H1 (cell line): ENCODE measurements at regions not wholly inside any gene's neighbourhood (a gene's known extent, or its start where the extent isn't known, plus 50 kb on each side); places are given as distances from the start of the nearest gene placed in this dataset.

Experiments
- ATF2 ChIP-seq: IDR thresholded peaks from 2 replicates; pipeline ENCODE4 v1.6.1; 2012; ENCODE audit warnings: low read length, inconsistent platforms
- CHD7 ChIP-seq: fragments of 300-600 bp; sonication (generic); IDR thresholded peaks from 2 replicates; pipeline ENCODE4 v1.7.1; 2012; ENCODE audit warnings: low read length, moderate library complexity, mild to moderate bottlenecking, inconsistent platforms; ENCODE audit not compliant: insufficient replicate concordance
- CREB1 ChIP-seq: IDR thresholded peaks from 2 replicates; pipeline ENCODE4 v1.6.1; 2012; ENCODE audit warnings: inconsistent platforms
- EP300 ChIP-seq, 2 experiments: IDR thresholded peaks; 1 replicate in 1 of 2; 2 replicates in 1 of 2; pipeline ENCODE4 v1.6.1; 2011 to 2012; ENCODE audit warnings: low read depth in 2 of 2, low read length in 2 of 2, mild to moderate bottlenecking in 2 of 2, borderline replicate concordance in 1 of 2, inconsistent platforms in 1 of 2, moderate library complexity in 1 of 2
- JUN ChIP-seq: IDR thresholded peaks from 2 replicates; pipeline ENCODE4 v1.6.1; 2011; ENCODE audit warnings: low read depth, mild to moderate bottlenecking, improper control_type of control experiment, low read length
- MAX ChIP-seq: IDR thresholded peaks from 2 replicates; pipeline ENCODE4 v1.6.1; 2012; ENCODE audit warnings: inconsistent platforms
- NANOG ChIP-seq: IDR thresholded peaks from 2 replicates; pipeline ENCODE4 v1.6.1; 2011; ENCODE audit warnings: low read length, low read depth, mild to moderate bottlenecking, inconsistent platforms; ENCODE audit not compliant: insufficient read depth, poor library complexity, severe bottlenecking
- YY1 ChIP-seq: IDR thresholded peaks from 2 replicates; pipeline ENCODE4 v1.6.1; 2011; ENCODE audit warnings: low read depth, mild to moderate bottlenecking, low read length
- TF ChIP-seq, protein P1 (sequence below): IDR thresholded peaks from 2 replicates; pipeline ENCODE4 v1.6.1; 2012; ENCODE audit warnings: inconsistent platforms

DNA sequence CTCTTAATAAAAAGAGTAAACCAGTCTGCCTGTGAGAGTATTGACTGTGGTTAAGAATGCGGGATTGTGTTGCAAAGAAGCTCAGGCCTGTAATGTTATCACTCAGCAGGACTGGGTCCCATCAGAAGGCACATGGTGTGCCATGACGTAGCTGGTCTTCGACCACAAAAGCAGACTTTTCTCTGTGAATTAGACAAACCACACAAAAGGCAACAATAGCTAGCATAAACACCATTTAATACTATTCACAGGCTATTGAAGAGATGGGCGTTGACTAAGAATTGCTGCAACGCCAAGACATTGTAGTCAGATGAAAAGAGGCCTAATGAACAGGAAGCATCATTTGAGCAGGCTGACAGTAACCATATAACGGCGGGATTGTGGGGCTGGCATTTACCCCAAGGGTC, 235.6 kb upstream of the SOX21 start (continued):
- TF ChIP-seq CHD7 (peak; percentile 61), JUN (no peak), CREB1 (peak; percentile 85), YY1 (0 out of 2 replicates have a peak, but pooled peaks have one; percentile 26), EP300 (IDR thresholded peaks at IDR 0.05; ENCODE audit: borderline replicate concordance in 1 of 2, low read depth in 2 of 2, low read length in 2 of 2) (peak in 1 of 2 experiments; percentile 24; a peak in 1 of 3 replicates), MAX (peak; percentile 84), NANOG (peak; percentile 37), ATF2 (peak; percentile 51; the same call in 1 of the 2 replicates)
- TF ChIP-seq, protein P1, sequence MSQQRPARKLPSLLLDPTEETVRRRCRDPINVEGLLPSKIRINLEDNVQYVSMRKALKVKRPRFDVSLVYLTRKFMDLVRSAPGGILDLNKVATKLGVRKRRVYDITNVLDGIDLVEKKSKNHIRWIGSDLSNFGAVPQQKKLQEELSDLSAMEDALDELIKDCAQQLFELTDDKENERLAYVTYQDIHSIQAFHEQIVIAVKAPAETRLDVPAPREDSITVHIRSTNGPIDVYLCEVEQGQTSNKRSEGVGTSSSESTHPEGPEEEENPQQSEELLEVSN = peak; percentile 60
